ENCODE measurements at regions not wholly inside any gene's neighbourhood (a gene's known extent, or its start where the extent isn't known, plus 50 kb on each side); places are given as distances from the start of the nearest gene placed in this dataset.

DNA sequence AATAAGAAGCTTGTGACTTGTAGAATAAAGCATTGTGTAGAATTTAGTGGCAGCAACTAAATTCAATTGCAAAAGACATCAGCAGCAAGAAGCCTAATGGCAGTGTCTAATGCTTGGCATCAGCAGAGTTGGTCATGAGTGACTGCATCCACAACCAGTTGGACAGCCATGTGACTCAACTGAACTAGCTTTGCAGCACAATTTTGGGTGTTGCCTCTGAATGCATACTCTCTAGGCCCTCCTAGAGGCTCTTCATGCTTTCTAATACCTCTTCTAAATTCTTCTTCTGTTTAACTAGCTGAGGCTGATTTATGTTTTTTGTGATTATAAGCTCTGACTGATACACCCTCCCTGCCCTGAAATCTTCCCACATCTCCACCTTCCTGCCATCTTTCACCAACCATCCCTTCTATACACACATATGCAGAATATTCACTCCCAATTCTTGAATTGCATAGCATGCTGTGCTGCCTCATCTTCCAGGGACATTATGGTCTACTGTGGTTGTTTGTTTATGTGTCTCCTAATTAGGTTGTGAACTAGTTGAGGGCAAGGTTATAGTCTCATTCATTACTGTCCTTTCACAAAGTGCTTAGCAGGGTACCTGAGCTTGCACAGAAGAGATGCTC is 266.7 kb upstream of the GJB5 start:
- Histone ChIP-seq H4K20me1 (ENCODE audit: control insufficient read depth, insufficient read depth, insufficient read length) (no peaks in the 10 kb centered on the region), H3K4ac (ENCODE audit: low read depth, low read length) (no peak overlapping the region), H3K27ac (ENCODE audit: insufficient read length, low read depth, low read length) (no peak overlapping the region), H3K14ac (ENCODE audit: insufficient read depth, low read length) (no peak overlapping the region), H3K9me3 (ENCODE audit: control insufficient read depth, low read depth, low read length) (no peaks in the 10 kb centered on the region), H2BK15ac (ENCODE audit: low read depth, low read length) (no peak overlapping the region), H2BK120ac (ENCODE audit: low read depth, low read length, poor library complexity, severe bottlenecking) (no peak overlapping the region), H2BK20ac (ENCODE audit: low read depth, low read length, poor library complexity, severe bottlenecking) (no peak overlapping the region), H3K4me2 (ENCODE audit: insufficient read depth, insufficient read length, low read length) (no peak overlapping the region), H4K5ac (ENCODE audit: insufficient read length, low read depth, low read length) (no peak overlapping the region), H4K8ac (replicated peaks; ENCODE audit: insufficient read length, low read depth, low read length) (no peak overlapping the region), H2BK5ac (ENCODE audit: insufficient read length, low read length) (no peak overlapping the region), H2AFZ (ENCODE audit: low read length) (no peak overlapping the region), H4K91ac (ENCODE audit: insufficient read length, low read depth, low read length) (no peak overlapping the region), H2AK5ac (ENCODE audit: insufficient read length, low read length) (no peak overlapping the region), H3K27me3 (ENCODE audit: insufficient read depth, low read length) (no peaks in the 10 kb centered on the region), H3K79me2 (ENCODE audit: insufficient read depth, low read length) (no peaks in the 10 kb centered on the region), H3K23me2 (ENCODE audit: insufficient read length, low read depth, low read length, poor library complexity, severe bottlenecking) (no peaks in the 10 kb centered on the region), H3K23ac (ENCODE audit: insufficient read length, low read depth, low read length) (no peak overlapping the region), H2BK12ac (ENCODE audit: insufficient read length, low read depth, low read length) (no peak overlapping the region), H3K56ac (ENCODE audit: insufficient read length, low read depth, low read length) (no peak overlapping the region), H3K9ac (ENCODE audit: extremely low read depth, insufficient read length, low read length) (no peak overlapping the region), H3K79me1 (ENCODE audit: insufficient read depth, low read depth, low read length, poor library complexity, severe bottlenecking) (no peaks in the 10 kb centered on the region), H3T11ph (ENCODE audit: low read length) (no peak overlapping the region), H3K18ac (ENCODE audit: insufficient read length, low read depth, low read length) (no peak overlapping the region), H3K4me1 (ENCODE audit: insufficient read depth, low read length) (no peaks in the 10 kb centered on the region)
- H3K27me3 Mint-ChIP-seq (ENCODE audit: low read depth) = peaks cover 18% of the 10 kb centered on the region
- H3K36me3 Mint-ChIP-seq (ENCODE audit: insufficient read depth in 1 of 3, low read depth in 3 of 3) = peaks cover 0 to 3% (median 0%) of the 10 kb centered on the region in 3 experiments; a peak in 3 of 7 replicates
- TF ChIP-seq, protein P1, sequence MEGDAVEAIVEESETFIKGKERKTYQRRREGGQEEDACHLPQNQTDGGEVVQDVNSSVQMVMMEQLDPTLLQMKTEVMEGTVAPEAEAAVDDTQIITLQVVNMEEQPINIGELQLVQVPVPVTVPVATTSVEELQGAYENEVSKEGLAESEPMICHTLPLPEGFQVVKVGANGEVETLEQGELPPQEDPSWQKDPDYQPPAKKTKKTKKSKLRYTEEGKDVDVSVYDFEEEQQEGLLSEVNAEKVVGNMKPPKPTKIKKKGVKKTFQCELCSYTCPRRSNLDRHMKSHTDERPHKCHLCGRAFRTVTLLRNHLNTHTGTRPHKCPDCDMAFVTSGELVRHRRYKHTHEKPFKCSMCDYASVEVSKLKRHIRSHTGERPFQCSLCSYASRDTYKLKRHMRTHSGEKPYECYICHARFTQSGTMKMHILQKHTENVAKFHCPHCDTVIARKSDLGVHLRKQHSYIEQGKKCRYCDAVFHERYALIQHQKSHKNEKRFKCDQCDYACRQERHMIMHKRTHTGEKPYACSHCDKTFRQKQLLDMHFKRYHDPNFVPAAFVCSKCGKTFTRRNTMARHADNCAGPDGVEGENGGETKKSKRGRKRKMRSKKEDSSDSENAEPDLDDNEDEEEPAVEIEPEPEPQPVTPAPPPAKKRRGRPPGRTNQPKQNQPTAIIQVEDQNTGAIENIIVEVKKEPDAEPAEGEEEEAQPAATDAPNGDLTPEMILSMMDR (conservative IDR thresholded peaks at IDR 0.05) = no peak
- H3K9me3 Mint-ChIP-seq = peaks cover 38 to 48% of the 10 kb centered on the region in 2 experiments
- no peaks in the 10 kb centered on the region for H3K4me1 Mint-ChIP-seq
- H3K27ac Mint-ChIP-seq = no peak overlapping the region
- no peak overlapping the region for H3K4me3 Mint-ChIP-seq
- no peak for DNase-seq

Data from H9 (cell line).